ENCODE measurements at regions not wholly inside any gene's neighbourhood (a gene's known extent, or its start where the extent isn't known, plus 50 kb on each side); places are given as distances from the start of the nearest gene placed in this dataset.

DNA sequence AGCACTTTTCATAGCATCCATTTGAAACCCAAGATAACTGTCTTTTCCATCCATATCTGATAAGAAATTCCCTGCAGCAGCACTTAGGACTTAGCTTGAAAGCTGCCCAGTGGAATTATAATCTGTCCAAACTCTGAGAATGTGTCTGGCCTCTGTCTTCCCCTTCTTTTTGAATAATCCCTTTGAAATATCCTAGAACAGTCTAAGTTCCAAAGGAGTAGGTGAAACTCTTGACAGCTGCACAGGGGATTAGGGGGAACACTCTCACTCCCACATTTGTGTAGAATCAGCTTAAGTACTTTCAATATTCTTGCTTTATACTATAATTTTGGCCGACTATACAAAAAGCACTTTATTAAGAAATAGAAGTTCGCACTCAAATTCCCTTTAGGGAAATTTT is 157.7 kb downstream of the PAPSS1 start:
- WGBS = 100% methylated on average over 1 of the region's 2 CpGs
- peaks cover 10% of the 10 kb centered on the region; the same call in 1 of the 2 replicates for H3K4me1 ChIP-seq (ENCODE audit: insufficient read depth, low read length)
- no peaks in the 10 kb centered on the region for H3K36me3 ChIP-seq (ENCODE audit: insufficient read depth, low read length)
- H3K9me3 ChIP-seq (ENCODE audit: insufficient read depth, low read depth, low read length) = peaks cover 4% of the 10 kb centered on the region; the same call in 1 of the 2 replicates
- H3K27ac ChIP-seq (ENCODE audit: low read depth, low read length) = no peak overlapping the region
- H3K9ac ChIP-seq (ENCODE audit: low read depth, low read length) = no peak overlapping the region
- H3K27me3 ChIP-seq (ENCODE audit: insufficient read depth, low read length) = no peaks in the 10 kb centered on the region
- no peak overlapping the region for H3K4me3 ChIP-seq (ENCODE audit: low read length)

DNA sequence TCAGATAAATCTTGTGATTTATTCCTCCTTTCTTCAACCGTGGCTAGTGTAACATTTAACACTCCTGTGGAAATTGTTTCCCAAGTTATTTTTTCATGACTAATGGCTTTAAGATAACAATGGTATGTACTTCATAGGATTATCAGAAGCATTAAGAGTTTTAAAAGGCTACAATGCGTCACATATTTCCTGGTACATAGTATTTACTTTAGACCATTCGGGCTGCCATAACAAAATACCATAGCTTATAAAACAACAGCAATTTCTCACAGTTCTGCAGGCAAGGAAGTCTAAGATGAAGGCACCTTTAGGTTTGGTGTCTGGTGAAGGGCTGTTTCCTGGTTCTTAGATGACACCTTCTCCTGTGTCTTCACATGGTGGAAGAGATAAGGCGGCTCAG is 158.6 kb downstream of the PAPSS1 start:
- peaks cover 10% of the 10 kb centered on the region; the same call in 1 of the 2 replicates for H3K4me1 ChIP-seq (ENCODE audit: insufficient read depth, low read length)
- 97% methylated on average over 3 of the region's 4 CpGs for WGBS
- no peak overlapping the region for H3K9ac ChIP-seq (ENCODE audit: low read depth, low read length)

DNA sequence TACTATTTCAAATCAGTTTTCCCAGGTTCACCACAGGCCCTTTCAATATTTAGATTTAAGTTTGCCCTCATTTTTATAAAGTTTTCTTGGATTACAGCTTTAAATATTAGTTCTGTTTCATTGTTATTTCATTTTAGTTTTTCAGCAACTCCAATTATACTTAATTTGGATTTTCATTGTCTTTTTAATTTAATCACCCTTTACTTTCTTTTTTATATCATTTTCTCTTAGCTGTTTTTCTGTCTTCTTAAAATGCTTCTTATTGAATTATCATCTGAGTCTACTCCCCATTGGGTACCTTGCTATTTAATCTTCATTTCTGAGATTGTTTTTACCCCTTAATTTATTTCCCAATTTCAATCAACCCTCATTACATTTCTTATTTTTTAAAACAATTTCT is 160.4 kb downstream of the PAPSS1 start:
- Histone ChIP-seq H3K9me3 (ENCODE audit: insufficient read depth, low read depth, low read length) (peaks cover 4% of the 10 kb centered on the region; the same call in 1 of the 2 replicates), H3K27ac (ENCODE audit: low read depth, low read length) (no peak overlapping the region), H3K27me3 (ENCODE audit: insufficient read depth, low read length) (no peaks in the 10 kb centered on the region), H3K4me1 (ENCODE audit: insufficient read depth, low read length) (peaks cover 6% of the 10 kb centered on the region; the same call in 1 of the 2 replicates), H3K4me3 (ENCODE audit: low read length) (no peak overlapping the region), H3K9ac (ENCODE audit: low read depth, low read length) (no peak overlapping the region), H3K36me3 (ENCODE audit: insufficient read depth, low read length) (no peaks in the 10 kb centered on the region)

More for the DNA sequence above, 158.6 kb downstream of the PAPSS1 start:
- no peak overlapping the region for H3K27ac ChIP-seq (ENCODE audit: low read depth, low read length)
- H3K4me3 ChIP-seq (ENCODE audit: low read length) = no peak overlapping the region
- peaks cover 4% of the 10 kb centered on the region; the same call in 1 of the 2 replicates for H3K9me3 ChIP-seq (ENCODE audit: insufficient read depth, low read depth, low read length)
- H3K36me3 ChIP-seq (ENCODE audit: insufficient read depth, low read length) = no peaks in the 10 kb centered on the region
- H3K27me3 ChIP-seq (ENCODE audit: insufficient read depth, low read length) = no peaks in the 10 kb centered on the region

DNA sequence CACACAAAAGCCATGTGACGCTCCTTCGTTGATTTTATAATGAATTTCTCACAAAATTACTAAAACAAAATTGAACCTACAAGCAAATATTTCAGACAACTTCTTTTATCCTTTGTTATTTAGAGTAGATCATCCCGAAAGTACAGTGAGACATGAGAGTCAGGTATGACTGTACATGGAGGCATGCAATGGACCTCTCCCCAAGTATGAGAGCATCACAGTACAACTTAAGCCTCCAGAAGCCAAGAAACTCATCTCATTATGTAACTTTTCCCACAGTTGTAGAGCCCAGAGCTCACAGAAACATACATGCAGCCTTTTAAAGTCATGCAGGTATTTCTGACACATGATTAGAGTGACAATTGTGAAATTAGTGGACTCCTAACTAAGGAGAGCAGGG is 167.7 kb downstream of the PAPSS1 start:
- Histone ChIP-seq H3K4me1 (ENCODE audit: insufficient read depth, low read length) (peaks cover 6% of the 10 kb centered on the region; the same call in 1 of the 2 replicates), H3K4me3 (ENCODE audit: low read length) (no peak overlapping the region), H3K27me3 (ENCODE audit: insufficient read depth, low read length) (no peaks in the 10 kb centered on the region), H3K9ac (ENCODE audit: low read depth, low read length) (no peak overlapping the region), H3K27ac (ENCODE audit: low read depth, low read length) (no peak overlapping the region), H3K36me3 (ENCODE audit: insufficient read depth, low read length) (no peaks in the 10 kb centered on the region), H3K9me3 (ENCODE audit: insufficient read depth, low read depth, low read length) (no peaks in the 10 kb centered on the region)
- WGBS = 93% methylated on average over 3 of the region's 3 CpGs

DNA sequence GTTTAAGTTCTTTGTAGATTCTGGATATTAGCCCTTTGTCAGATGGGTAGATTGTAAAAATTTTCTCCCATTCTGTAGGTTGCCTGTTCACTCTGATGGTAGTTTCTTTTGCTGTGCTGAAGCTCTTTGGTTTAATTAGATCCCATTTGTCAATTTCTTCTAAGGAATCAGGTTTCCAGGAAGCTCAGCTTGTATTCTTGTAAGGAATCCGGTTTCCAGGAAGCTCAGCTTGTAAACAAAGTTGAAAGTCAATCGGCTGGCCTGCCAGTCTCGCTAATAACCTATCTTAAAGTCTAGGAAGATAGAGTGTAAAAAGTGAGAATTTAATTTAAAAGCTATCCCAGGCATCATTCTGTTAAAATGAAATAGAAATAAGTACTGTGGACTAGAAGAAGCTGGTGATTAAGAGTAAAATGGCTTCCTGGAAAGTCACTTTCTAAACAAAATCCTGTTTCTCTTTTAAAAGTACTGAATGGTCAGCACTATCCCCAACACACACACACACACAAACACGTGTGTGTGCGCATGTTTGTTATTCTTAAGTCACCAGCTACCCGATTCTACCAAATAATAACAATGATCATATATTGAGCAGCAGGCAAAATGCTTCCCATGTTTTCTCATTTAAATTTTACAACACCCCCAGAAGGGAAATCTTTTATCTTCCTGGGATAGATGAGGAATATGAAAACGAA is 171.7 kb downstream of the PAPSS1 start:
- WGBS = 80% methylated on average over 6 of the region's 7 CpGs
- no peak overlapping the region for H3K4me3 ChIP-seq (ENCODE audit: low read length)

DNA sequence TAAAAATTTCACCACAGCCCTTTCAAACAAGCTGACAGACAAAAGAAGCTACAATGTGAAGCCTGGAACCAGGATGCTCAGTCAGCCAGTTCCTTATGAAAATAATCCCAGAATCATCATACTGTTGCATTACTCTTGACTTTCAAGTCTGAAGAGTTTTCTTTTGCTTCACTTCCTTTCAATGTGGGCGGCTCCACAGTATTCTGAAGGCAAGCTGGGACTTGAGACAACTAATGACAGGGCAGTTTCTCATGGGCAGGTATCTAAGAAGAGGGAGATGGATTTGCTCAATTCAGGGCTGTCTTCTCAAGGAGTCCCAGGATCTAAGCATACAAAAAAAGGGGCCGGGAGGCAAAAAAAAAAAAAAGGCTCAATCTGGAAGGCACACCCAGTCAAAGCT is 173.4 kb downstream of the PAPSS1 start:
- H3K9ac ChIP-seq (ENCODE audit: low read depth, low read length) = no peak overlapping the region
- H3K27ac ChIP-seq (ENCODE audit: low read depth, low read length) = no peak overlapping the region
- no peaks in the 10 kb centered on the region for H3K36me3 ChIP-seq (ENCODE audit: insufficient read depth, low read length)
- H3K27me3 ChIP-seq (ENCODE audit: insufficient read depth, low read length) = no peaks in the 10 kb centered on the region
- 95% methylated on average over 2 of the region's 2 CpGs for WGBS
- peaks cover 6% of the 10 kb centered on the region; the same call in 1 of the 2 replicates for H3K4me1 ChIP-seq (ENCODE audit: insufficient read depth, low read length)
- no peak overlapping the region for H3K4me3 ChIP-seq (ENCODE audit: low read length)
- no peaks in the 10 kb centered on the region for H3K9me3 ChIP-seq (ENCODE audit: insufficient read depth, low read depth, low read length)

More for the DNA sequence above, 171.7 kb downstream of the PAPSS1 start:
- Histone ChIP-seq H3K27me3 (ENCODE audit: insufficient read depth, low read length) (no peaks in the 10 kb centered on the region), H3K4me1 (ENCODE audit: insufficient read depth, low read length) (peaks cover 6% of the 10 kb centered on the region; the same call in 1 of the 2 replicates), H3K9me3 (ENCODE audit: insufficient read depth, low read depth, low read length) (no peaks in the 10 kb centered on the region), H3K27ac (ENCODE audit: low read depth, low read length) (0 out of 2 replicates have a peak overlapping the region, but pooled peaks have one; percentile 28), H3K36me3 (ENCODE audit: insufficient read depth, low read length) (no peaks in the 10 kb centered on the region), H3K9ac (ENCODE audit: low read depth, low read length) (peak overlapping the region; percentile 5; the same call in 1 of the 2 replicates)

DNA sequence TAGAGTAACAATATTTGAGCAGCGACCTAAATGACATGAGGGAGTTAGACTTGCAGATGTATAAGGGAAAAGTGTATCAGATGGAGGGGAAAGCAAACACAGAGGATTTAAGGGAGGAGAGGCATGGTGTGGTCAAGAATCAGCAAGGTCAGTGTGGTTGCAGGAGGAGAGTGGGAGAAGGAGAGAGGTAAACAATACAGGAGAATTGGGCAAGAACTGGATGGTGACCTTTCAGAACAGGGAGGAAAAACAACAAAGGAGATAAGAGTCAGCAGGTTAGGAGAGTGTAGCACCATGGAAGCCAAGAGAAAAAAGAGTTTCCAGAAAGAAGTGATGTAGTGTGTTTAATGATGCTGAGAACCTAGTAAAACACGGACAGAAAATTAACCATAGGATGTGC is 178.5 kb downstream of the PAPSS1 start:
- 89% methylated on average over 2 of the region's 2 CpGs for WGBS
- no peaks in the 10 kb centered on the region for H3K36me3 ChIP-seq (ENCODE audit: insufficient read depth, low read length)
- H3K9me3 ChIP-seq (ENCODE audit: insufficient read depth, low read depth, low read length) = no peaks in the 10 kb centered on the region
- H3K4me1 ChIP-seq (ENCODE audit: insufficient read depth, low read length) = no peaks in the 10 kb centered on the region
- H3K27me3 ChIP-seq (ENCODE audit: insufficient read depth, low read length) = no peaks in the 10 kb centered on the region
- no peak overlapping the region for H3K4me3 ChIP-seq (ENCODE audit: low read length)
- no peak overlapping the region for H3K27ac ChIP-seq (ENCODE audit: low read depth, low read length)
- H3K9ac ChIP-seq (ENCODE audit: low read depth, low read length) = no peak overlapping the region

DNA sequence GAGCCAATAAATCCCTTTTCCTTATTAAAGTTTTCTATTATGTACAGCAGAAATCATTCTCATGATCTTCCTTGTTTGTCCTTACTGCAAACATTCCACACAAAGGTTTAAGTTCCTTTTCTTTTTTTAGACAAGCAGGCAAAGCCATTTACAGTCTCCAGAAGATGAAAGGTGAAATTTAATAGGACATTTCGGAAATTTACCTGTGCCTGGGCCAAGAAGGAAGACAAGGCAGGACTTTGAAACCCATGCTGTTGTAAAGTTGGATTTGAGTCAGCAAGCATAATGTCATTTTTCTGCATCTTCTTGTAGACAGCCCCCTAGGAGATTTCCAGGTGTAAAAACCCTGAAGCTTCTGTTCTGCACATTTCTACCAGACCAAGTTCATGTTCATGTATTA is 188.1 kb downstream of the PAPSS1 start:
- Histone ChIP-seq H3K4me3 (ENCODE audit: low read length) (no peak overlapping the region), H3K9ac (ENCODE audit: low read depth, low read length) (no peak overlapping the region), H3K36me3 (ENCODE audit: insufficient read depth, low read length) (no peaks in the 10 kb centered on the region), H3K27ac (ENCODE audit: low read depth, low read length) (no peak overlapping the region), H3K9me3 (ENCODE audit: insufficient read depth, low read depth, low read length) (no peaks in the 10 kb centered on the region), H3K27me3 (ENCODE audit: insufficient read depth, low read length) (no peaks in the 10 kb centered on the region), H3K4me1 (ENCODE audit: insufficient read depth, low read length) (no peaks in the 10 kb centered on the region)
- WGBS = 93% methylated on average over 1 of the region's 1 CpG

DNA sequence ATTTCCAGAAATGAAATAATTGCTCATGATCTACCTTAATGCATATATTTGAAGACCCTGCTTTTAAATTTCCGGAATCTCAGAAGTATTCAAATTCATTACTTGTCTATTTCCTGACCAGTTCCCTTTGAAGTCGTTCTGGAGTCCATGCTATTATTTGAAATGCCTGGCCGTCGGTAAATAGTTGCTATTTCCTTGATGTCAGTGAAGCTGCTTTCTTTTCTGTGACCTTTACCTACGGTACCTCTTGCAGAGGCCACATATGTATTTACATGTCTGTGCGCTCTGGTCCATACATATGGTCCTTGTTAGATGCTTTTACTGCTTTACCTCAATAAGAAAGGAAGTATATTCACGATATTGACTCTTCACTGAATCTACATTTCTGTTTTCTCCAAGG is 199.7 kb downstream of the PAPSS1 start:
- Histone ChIP-seq H3K36me3 (ENCODE audit: insufficient read depth, low read length) (no peaks in the 10 kb centered on the region), H3K4me1 (ENCODE audit: insufficient read depth, low read length) (no peaks in the 10 kb centered on the region), H3K27ac (ENCODE audit: low read depth, low read length) (no peak overlapping the region), H3K9me3 (ENCODE audit: insufficient read depth, low read depth, low read length) (peaks cover 12% of the 10 kb centered on the region), H3K27me3 (ENCODE audit: insufficient read depth, low read length) (no peaks in the 10 kb centered on the region), H3K4me3 (ENCODE audit: low read length) (no peak overlapping the region), H3K9ac (ENCODE audit: low read depth, low read length) (no peak overlapping the region)
- 91% methylated on average over 7 of the region's 7 CpGs for WGBS

DNA sequence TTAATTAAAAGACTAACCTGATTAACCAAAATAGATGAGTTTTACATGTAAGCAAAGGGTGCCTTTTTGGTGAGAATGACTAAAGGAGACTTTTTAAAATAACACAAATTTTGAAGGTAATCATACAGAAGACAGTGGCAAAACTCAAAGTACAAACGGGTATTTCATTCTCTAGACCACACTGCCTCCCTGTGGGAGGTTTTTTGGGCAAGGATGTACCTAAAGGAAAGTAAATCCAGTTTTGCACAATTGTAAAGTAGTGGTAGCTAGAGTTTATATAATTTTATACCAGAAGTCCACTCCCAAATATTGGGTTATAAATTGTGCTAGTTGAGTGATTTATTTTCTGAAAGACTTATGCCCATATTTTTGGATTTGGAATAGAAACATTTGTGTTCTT is 201.0 kb downstream of the PAPSS1 start:
- Histone ChIP-seq H3K27me3 (ENCODE audit: insufficient read depth, low read length) (no peaks in the 10 kb centered on the region), H3K9me3 (ENCODE audit: insufficient read depth, low read depth, low read length) (peaks cover 20% of the 10 kb centered on the region), H3K4me1 (ENCODE audit: insufficient read depth, low read length) (no peaks in the 10 kb centered on the region), H3K9ac (ENCODE audit: low read depth, low read length) (no peak overlapping the region), H3K4me3 (ENCODE audit: low read length) (no peak overlapping the region), H3K27ac (ENCODE audit: low read depth, low read length) (no peak overlapping the region), H3K36me3 (ENCODE audit: insufficient read depth, low read length) (no peaks in the 10 kb centered on the region)
- 50% methylated on average over 1 of the region's 1 CpG for WGBS

DNA sequence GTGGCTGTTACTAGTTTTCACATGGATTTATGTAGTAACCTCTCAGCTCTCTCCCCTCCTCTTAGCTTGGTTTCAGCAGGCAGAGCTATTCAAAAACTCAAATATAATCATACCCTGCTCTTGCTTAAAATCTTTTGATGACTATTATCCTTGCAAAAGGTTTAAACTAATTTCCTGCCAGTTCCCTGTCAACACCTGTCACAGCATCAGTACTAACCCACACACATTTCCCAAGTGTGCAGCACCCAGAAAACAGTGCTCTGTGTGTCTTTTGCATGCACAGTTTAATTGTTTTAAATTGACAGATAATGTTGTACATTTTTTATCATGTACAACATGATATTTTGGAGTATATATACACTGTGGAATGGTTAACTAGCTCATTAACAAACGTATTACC is 202.0 kb downstream of the PAPSS1 start:
- H3K4me1 ChIP-seq (ENCODE audit: insufficient read depth, low read length) = no peaks in the 10 kb centered on the region
- H3K9me3 ChIP-seq (ENCODE audit: insufficient read depth, low read depth, low read length) = peaks cover 20% of the 10 kb centered on the region
- no peak overlapping the region for H3K4me3 ChIP-seq (ENCODE audit: low read length)
- no peaks in the 10 kb centered on the region for H3K27me3 ChIP-seq (ENCODE audit: insufficient read depth, low read length)
- WGBS = no CpG with 5 or more reads among the region's 1 CpG
- no peak overlapping the region for H3K27ac ChIP-seq (ENCODE audit: low read depth, low read length)
- no peak overlapping the region for H3K9ac ChIP-seq (ENCODE audit: low read depth, low read length)
- H3K36me3 ChIP-seq (ENCODE audit: insufficient read depth, low read length) = no peaks in the 10 kb centered on the region
